GM21528 (cell line): ENCODE measurements at regions not wholly inside any gene's neighbourhood (a gene's known extent, or its start where the extent isn't known, plus 50 kb on each side); places are given as distances from the start of the nearest gene placed in this dataset.

Source experiments
- ATAC-seq: cut with Tn5 transposase; IDR thresholded peaks from one replicate; pipeline ENCODE4 v1.9.1; 2021; ENCODE audit warnings: mild to moderate bottlenecking, moderate library complexity; ENCODE audit not compliant: unreplicated experiment, low FRiP score

DNA sequence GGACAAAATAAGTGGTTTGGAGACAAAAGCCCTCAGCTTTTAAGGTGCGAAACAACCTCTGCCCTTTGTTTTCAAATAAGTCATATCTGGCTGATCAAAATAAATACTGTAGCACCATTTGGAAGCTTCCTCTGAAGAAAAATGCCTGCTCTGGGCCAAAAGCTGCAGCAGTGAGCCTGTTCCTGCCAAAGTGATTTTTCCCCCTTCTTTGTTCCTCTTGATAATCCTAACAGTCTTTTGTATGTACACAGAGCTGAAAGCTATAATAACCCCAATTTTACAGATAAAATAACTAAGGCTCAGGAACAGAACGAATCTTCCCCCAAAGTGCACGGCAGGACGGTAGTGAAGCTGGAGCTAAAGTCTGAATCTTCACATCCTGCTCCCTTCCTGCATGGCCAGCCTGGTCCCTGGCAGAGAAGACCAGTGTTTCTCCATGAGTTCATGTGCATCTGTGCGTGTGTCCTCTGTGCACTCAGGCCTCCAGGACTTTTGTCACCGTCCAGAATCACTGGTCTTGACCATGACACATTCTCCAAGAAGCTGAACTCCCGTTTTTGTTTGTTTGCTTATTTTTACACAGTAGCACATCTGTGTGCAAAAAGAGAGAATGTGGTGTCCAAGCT lies 2114.1 kb upstream of the PIK3C3 start:
- no peak for ATAC-seq

GRCh38 chr18:39840406-39840805 lies 2114.6 kb upstream of the PIK3C3 start:
- no peak for ATAC-seq

GRCh38 chr18:39839782-39840181 lies 2115.3 kb upstream of the PIK3C3 start:
- ATAC-seq, result no peak

DNA sequence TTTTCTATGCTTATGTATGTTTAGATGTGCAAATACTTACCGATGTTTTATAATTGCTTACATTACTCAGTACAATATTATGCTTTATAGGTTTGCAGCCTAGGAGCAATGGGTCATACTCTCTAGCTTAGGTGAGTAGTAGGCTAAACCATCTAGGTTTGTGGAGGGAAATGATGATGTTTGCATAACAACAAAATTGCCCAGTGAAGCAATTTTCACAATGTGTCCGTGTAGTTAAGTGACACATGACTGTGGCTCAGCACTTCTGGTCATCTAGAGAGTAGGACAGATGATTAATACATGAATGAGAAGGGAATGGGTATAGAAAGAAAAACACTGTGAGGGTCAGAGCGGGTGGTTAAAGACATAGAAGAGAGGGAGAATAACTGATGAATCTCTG lies 2116.2 kb upstream of the PIK3C3 start:
- ATAC-seq, result no peak

- no peak for ATAC-seq
Observed at GRCh38 chr18:39835303-39836030, 2119.6 kb upstream of the PIK3C3 start.

DNA sequence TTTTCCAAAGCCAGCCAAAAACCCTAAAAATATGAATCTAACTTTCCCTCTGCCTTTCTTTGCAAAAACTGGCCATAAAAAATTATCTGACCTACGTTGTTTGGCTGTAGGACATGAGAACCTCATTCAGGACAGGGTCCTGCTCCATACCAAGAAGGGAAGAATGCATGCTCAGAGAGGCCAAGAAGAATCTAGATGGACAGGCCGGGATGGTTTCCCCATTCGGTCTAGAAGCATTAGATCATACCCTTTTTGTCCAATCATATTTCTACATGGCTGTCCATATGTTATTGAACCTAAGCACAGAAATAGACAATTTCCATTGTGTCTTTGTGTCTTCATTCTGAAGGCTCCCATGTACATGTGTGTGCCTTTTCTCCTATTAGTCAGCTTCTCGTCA lies 2120.4 kb upstream of the PIK3C3 start:
- no peak for ATAC-seq

- no peak for ATAC-seq
Observed at GRCh38 chr18:39825485-39826150, 2129.4 kb upstream of the PIK3C3 start.

DNA sequence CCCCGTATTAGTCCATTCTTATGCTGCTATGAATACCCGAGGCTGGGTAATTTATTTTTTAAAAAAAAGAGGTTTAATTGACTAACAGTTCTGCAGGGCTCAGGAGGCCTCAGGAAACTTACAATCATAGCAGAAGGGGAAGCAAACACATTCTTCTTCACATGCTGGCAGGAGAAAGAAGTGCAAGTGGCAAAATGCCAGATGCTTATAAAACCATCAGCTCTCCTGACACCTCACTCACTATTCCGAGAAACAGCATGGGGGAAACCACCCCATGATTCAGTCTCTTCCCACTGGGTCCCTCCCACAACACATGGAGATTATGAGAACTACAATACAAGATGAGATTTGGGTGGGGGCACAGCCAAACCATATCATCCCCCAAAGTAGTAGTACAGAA lies 2148.5 kb upstream of the PIK3C3 start:
- ATAC-seq, result no peak

GRCh38 chr18:39805218-39805617 lies 2149.8 kb upstream of the PIK3C3 start:
- no peak for ATAC-seq

DNA sequence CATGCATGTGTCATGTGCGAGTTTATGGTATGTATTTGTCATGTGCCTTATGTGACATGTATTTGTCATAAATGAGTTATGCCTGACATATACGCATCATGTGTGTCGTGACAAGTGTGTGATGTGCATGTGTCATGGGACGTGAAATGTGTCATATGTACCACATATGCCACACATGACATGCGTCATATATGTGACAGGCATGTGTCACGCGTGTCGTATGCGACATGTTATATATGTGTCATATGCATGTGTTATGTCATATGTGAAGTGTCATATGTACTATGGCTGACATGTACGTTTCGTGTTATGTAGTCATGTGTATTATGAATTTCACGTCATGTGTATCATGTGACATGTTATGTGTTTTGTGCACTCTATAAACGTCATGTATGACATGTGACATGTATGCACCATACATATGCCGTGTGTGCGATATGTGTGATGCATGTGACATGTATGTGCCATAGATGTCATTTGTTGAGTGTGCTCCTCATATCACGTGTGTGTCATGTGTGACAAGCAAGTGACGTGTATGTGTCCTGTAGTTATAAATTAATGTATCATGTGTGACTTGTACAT lies 2152.3 kb upstream of the PIK3C3 start:
- ATAC-seq, result no peak

DNA sequence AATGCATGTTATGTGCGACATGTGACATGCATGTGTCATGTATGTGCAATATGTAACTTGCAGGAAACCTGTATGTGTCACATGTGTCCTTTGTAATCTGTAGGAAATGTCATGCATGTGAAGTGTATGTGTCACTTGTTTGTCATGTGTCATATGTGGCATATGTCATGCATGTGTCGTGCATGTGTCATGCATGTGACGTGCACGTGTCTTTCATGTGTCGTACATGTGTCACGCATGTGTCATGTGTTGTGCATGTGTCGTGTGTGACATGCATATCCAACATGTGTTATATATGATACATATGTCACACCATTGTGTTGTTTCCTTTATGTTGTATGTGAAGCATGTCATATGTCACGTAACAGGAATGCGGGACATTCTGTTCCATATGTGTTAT lies 2153.2 kb upstream of the PIK3C3 start:
- no peak for ATAC-seq

GRCh38 chr18:39801010-39801409 lies 2154.0 kb upstream of the PIK3C3 start:
- no peak for ATAC-seq

DNA sequence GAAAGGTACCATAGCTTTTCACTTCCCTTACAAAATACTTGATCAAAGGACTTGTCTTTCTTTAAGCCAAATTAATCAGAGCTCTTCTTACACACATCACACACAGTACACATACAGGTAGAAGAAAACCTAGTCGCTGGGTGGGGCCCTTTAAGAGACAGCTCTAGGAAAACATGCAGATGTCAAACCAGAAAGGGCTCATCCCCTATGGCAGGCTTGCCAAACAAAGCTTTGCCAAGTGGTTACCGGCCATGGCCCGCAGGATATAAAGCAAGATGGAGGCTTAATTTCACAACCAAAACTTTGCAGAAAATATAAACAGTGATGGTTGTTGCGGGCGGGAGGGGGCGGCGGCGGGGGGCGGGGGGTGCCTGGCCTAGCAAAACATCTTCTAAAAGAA lies 2156.0 kb upstream of the PIK3C3 start:
- no peak for ATAC-seq

DNA sequence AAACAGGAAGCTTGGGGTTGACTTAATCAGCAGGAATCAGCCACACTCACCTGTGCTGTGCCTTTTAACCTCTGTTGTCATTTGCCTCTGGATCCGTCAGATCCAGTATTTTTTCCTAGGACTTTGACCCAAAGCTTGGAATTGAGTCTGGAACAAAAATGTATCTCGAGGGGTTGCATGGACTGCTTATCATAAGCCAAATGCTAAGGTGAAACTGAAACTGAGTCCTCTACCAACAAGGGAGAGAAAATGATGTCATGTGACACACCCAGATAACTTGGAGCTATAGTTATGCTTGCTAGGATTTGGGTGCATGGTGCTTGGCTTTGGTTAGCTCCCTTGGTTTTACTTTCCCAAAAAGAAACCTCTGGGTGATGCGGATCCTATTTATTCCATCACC lies 2158.6 kb upstream of the PIK3C3 start:
- no peak for ATAC-seq

DNA sequence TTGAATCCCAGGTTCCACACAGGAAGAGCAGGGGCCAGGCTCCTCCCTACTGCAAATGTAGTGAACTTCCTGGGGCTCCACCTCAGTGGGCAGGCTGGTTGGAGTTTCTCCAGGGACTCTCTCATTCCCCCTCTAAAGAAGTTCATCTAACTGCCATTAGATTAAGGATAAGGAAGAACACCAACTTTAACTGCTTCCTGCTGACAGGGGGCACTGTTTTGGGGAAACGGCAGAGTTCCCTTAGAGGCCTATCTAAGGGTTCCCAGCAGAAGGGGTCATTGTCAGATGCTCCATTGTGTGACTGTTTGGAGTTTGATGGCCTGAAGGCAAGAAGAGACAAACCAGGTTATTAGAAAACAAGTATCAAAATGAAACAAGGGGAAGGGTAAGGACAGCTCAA lies 2159.7 kb upstream of the PIK3C3 start:
- no peak for ATAC-seq

GRCh38 chr18:39793609-39794008 lies 2161.4 kb upstream of the PIK3C3 start:
- ATAC-seq, result no peak

DNA sequence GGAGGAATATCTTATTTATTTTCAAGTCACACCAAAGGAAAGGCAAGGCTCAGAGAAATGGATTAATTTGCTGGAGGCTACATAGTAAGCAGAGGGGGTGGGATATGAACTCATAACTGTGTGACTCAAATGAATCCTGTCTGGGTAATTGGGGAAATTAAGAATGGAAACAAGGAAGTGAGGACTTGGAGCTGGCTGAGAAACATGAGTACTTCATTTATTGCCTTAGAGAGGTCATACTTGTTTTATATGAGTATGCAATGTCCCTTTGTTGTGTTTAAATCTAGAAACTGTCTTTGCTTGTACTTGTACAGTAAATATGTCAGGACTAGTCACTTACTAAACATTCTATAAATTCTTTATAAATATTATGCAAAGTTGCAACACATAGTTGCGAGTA lies 2166.7 kb upstream of the PIK3C3 start:
- ATAC-seq, result no peak

- no peak for ATAC-seq
Observed at GRCh38 chr18:39786477-39786876, 2168.6 kb upstream of the PIK3C3 start.

GRCh38 chr18:39784541-39784940 lies 2170.5 kb upstream of the PIK3C3 start:
- no peak for ATAC-seq

DNA sequence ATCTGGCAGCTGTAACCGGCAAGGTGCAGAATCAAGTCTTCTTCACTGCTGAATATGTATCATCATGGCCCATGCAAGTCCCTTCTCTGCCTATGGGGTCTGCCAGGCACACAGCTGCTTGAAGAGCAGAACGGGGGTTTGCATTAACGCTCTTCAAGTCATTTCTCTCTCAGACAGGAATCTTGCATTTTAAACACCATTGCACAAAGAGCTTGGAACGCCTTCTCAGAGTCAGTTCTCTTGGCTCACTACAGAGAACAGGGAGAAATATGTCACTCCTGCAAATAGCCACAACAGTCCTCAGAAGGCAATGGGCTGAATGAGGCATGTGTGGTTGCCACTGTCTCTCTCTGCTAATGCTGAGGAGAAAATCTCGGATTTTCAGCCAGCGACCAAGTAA lies 2173.5 kb upstream of the PIK3C3 start:
- no peak for ATAC-seq

GRCh38 chr18:39780774-39781173 lies 2174.3 kb upstream of the PIK3C3 start:
- ATAC-seq, result no peak

GRCh38 chr18:39779926-39780325 lies 2175.1 kb upstream of the PIK3C3 start:
- no peak for ATAC-seq
